ENCODE measurements at regions not wholly inside any gene's neighbourhood (a gene's known extent, or its start where the extent isn't known, plus 50 kb on each side); places are given as distances from the start of the nearest gene placed in this dataset.

DNA sequence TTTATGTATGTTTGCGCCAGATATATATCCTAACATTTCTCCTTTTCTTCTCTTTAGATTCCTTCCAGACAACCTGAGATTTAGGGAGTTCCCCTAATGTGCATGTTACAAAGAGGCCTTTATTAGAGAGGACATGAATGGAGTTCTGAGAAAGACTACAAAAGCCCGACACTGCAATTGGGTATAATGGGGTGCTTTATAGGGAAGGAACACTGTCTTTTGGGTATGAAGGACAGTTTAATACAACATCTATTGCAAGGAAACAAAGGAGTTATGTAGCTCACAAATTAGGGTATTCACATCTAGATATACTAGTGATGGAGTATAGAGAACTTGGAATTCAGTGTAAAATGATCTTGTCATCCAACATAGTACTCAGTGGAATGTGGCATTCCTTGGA is 383.8 kb downstream of the FIGN start:
- intact Hi-C loops (cut with DNase I; ENCODE audit: low total_unique reads) = no loop called here
- Histone ChIP-seq H3K9me3 (no peaks in the 10 kb centered on the region), H3K4me3 (no peak overlapping the region), H3K4me1 (peaks cover 6% of the 10 kb centered on the region), H3K27ac (no peak overlapping the region), H3K27me3 (no peaks in the 10 kb centered on the region), H3K36me3 (ENCODE audit: low read depth, missing control alignments) (no peaks in the 10 kb centered on the region)
- 82 to 95% methylated on average over 2 of the region's 2 CpGs for WGBS, 2 donors
- no peak for TF ChIP-seq POLR2A (IDR thresholded peaks at IDR 0.05)
- TF ChIP-seq, protein P1, sequence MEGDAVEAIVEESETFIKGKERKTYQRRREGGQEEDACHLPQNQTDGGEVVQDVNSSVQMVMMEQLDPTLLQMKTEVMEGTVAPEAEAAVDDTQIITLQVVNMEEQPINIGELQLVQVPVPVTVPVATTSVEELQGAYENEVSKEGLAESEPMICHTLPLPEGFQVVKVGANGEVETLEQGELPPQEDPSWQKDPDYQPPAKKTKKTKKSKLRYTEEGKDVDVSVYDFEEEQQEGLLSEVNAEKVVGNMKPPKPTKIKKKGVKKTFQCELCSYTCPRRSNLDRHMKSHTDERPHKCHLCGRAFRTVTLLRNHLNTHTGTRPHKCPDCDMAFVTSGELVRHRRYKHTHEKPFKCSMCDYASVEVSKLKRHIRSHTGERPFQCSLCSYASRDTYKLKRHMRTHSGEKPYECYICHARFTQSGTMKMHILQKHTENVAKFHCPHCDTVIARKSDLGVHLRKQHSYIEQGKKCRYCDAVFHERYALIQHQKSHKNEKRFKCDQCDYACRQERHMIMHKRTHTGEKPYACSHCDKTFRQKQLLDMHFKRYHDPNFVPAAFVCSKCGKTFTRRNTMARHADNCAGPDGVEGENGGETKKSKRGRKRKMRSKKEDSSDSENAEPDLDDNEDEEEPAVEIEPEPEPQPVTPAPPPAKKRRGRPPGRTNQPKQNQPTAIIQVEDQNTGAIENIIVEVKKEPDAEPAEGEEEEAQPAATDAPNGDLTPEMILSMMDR (IDR thresholded peaks at IDR 0.05) = no peak
- DNase-seq = no peak

DNA sequence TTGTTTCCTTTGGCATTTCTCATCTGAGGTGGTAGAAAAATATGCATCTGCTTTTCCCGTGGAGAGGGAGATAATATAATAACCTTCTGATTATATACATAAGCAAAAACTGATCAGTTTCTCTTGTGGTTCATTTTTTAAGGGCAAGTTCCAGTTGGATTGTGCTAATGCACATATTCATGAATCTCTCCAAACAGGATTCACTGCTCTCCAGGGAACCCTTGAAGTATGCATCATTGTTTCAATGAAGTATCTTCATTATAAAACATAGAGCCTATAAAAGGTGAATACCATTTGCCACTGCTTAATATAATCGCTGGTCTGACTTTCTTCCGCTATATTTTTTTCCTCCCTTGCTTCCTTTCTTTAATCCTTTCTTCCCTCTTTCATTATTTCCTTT is 384.7 kb downstream of the FIGN start:
- Histone ChIP-seq H3K9me3 (no peaks in the 10 kb centered on the region), H3K4me1 (peaks cover 6% of the 10 kb centered on the region), H3K27me3 (no peaks in the 10 kb centered on the region), H3K4me3 (no peak overlapping the region), H3K27ac (no peak overlapping the region), H3K36me3 (ENCODE audit: low read depth, missing control alignments) (no peaks in the 10 kb centered on the region)
- TF ChIP-seq POLR2A (IDR thresholded peaks at IDR 0.05) = no peak
- TF ChIP-seq, protein P1 (IDR thresholded peaks at IDR 0.05) = no peak
- intact Hi-C loops (cut with DNase I; ENCODE audit: low total_unique reads) = no loop called here
- WGBS, 2 donors = 84 to 88% methylated on average over 3 of the region's 3 CpGs
- DNase-seq = no peak

DNA sequence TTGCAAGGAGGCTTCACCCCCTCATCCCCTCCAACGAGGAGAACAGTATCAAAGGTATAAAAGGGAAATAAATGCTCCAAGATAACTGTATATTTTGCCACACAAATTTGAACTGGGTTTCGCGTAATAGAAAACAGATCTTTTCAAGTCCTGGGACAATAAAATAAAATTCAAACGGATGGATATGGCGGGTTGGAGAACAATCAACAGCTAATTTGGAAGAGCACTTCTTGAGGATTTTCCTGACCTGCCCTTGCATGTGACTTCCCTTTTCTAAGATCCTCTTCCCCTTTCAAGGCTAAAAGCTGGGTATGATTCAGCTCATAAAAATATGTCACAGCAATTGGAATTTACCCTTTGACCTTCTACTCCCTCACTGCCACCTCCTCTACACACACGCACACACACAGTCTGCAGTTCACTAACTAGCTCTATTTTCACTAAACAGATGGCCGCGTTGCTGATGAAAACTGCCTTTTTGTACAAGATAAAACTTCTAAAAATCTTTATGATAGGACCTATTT is 386.9 kb downstream of the FIGN start:
- Histone ChIP-seq H3K4me1 (peaks cover 6% of the 10 kb centered on the region), H3K27me3 (no peaks in the 10 kb centered on the region), H3K4me3 (peak overlapping the region; percentile 40 to 63), H3K27ac (peak overlapping the region; percentile 61 to 72), H3K36me3 (ENCODE audit: low read depth, missing control alignments) (no peaks in the 10 kb centered on the region), H3K9me3 (no peaks in the 10 kb centered on the region)
- WGBS, 2 donors = 24 to 39% methylated on average over 8 of the region's 8 CpGs
- no peak for DNase-seq
- TF ChIP-seq, protein P1 (IDR thresholded peaks at IDR 0.05) = no peak
- TF ChIP-seq POLR2A (IDR thresholded peaks at IDR 0.05) = no peak
- intact Hi-C loops (cut with DNase I; ENCODE audit: low total_unique reads) = no loop called here

DNA sequence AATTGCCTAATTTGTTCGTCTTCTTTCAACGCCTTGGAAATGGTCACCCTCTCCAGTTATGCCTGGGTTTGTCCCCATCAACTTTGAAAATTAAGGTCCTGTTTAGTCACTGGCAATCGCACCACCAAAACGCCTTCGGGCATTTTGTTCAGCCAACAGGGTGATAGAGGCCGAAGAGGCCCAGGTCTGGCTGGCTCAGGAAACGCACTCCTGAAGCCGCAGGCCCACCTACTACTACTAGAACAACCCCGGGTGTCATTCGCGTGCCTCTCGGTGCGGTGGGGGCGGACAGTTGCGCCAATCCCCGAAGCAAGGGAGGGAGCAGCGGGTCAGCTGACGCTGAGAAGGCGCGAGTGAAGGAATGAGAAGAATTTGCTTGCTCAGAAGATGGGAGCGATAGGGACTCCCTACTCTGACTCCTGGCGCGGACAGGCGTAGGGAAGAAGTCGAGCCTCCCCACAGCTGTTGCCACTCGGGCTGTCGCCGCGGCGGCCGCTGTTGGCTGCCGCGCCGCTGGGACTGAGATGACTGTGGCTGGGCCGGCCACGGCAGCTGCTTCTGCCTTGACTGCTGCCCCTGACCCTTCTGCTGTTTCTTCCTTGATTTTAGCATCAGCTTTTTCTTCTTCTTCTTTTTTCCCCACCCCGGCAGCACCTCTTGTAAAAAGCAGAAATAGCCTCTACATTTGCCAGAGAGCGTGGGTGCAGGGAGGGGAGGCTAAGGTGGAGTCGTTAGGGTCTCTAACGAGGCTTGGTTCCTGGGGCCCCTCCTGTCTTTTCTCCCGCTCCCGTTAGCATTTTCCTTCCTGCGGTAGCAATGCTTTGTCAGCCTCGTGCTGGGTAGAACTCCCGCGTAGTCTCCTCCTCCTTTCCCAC is 387.6 kb downstream of the FIGN start:
- H3K36me3 ChIP-seq (ENCODE audit: low read depth, missing control alignments) = no peaks in the 10 kb centered on the region
- peak overlapping the region; percentile 40 to 63 for H3K4me3 ChIP-seq
- peak; percentile 80 for DNase-seq
- H3K27ac ChIP-seq = peak overlapping the region; percentile 61 to 72
- TF ChIP-seq, protein P1 (IDR thresholded peaks at IDR 0.05) = no peak
- no peak for TF ChIP-seq POLR2A (IDR thresholded peaks at IDR 0.05)
- no peaks in the 10 kb centered on the region for H3K27me3 ChIP-seq
- H3K4me1 ChIP-seq = peaks cover 6% of the 10 kb centered on the region
- H3K9me3 ChIP-seq = no peaks in the 10 kb centered on the region
- intact Hi-C loops (cut with DNase I; ENCODE audit: low total_unique reads) = no loop called here
- 7 to 12% methylated on average over 45 to 46 of the region's 46 CpGs for WGBS, 2 donors
